ENCODE measurements at regions not wholly inside any gene's neighbourhood (a gene's known extent, or its start where the extent isn't known, plus 50 kb on each side); places are given as distances from the start of the nearest gene placed in this dataset.

DNA sequence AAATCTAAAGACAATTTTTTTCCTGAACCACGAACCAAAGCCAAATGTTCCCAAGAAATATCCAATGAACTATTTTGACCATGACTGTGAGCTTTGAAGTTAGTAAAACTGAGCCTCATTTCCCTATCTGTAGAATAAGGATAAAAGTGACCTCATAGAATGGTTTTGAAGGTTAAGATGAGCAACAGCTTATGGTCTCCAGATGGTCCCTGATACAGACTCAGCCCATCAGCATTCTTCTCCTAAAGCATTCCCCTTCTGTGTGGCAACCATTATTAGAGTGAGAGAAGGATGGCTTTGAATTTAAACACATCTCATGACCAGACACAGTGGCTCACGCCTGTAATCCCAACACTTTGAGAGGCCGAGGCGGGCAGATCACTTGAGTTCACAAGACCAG is 70.1 kb downstream of the COPRS start:
- no peak overlapping the region for H3K27ac ChIP-seq (ENCODE audit: low read depth, low read length)
- no peak for FAIRE-seq

More for the DNA sequence above, 70.1 kb downstream of the COPRS start:
- no peak for DNase-seq (ENCODE audit: low read depth in 1 of 2, low spot score in 2 of 2)
- Histone ChIP-seq H3K23ac (ENCODE audit: insufficient read length) (no peak overlapping the region), H2BK20ac (ENCODE audit: low read length) (no peak overlapping the region), H4K5ac (ENCODE audit: insufficient read length, low read depth, low read length) (no peak overlapping the region), H3K14ac (ENCODE audit: insufficient read length) (no peak overlapping the region), H3K27me3 (replicated peaks in 1 of 4; ENCODE audit: control insufficient read depth in 3 of 4, extremely low read depth in 1 of 4, insufficient read depth in 3 of 4, low read length in 3 of 4) (no peaks in the 10 kb centered on the region), H3K36me3 (ENCODE audit: control insufficient read depth in 2 of 4, insufficient read depth in 4 of 4, low read length in 3 of 4) (no peaks in the 10 kb centered on the region), H3K4me1 (replicated peaks in 1 of 4; ENCODE audit: control insufficient read depth in 3 of 4, insufficient read depth in 4 of 4, low read length in 3 of 4) (no peaks in the 10 kb centered on the region), H2BK120ac (replicated peaks; ENCODE audit: low read depth, low read length) (no peak overlapping the region), H3K4ac (replicated peaks; ENCODE audit: insufficient read length, low read depth, low read length) (no peak overlapping the region), H3K18ac (ENCODE audit: extremely low read depth, low read length) (no peak overlapping the region), H3K23me2 (ENCODE audit: low read depth, low read length) (no peaks in the 10 kb centered on the region), H3K4me3 (ENCODE audit: extremely low read depth in 1 of 4, insufficient read depth in 2 of 4, low read depth in 3 of 4, low read length in 4 of 4) (no peak overlapping the region), H3K79me2 (ENCODE audit: control insufficient read depth in 1 of 2, insufficient read depth in 2 of 2, low read length in 2 of 2) (no peaks in the 10 kb centered on the region), H2BK5ac (ENCODE audit: low read depth, low read length) (no peak overlapping the region), H4K91ac (replicated peaks; ENCODE audit: insufficient read length, low read length) (no peak overlapping the region), H4K20me1 (replicated peaks in 1 of 2; ENCODE audit: control insufficient read depth in 1 of 2, insufficient read depth in 2 of 2, low read length in 2 of 2) (no peaks in the 10 kb centered on the region), H2AFZ (ENCODE audit: low read length) (no peak overlapping the region), H3K9me3 (ENCODE audit: insufficient read depth in 2 of 2, low read depth in 1 of 2, low read length in 1 of 2) (no peaks in the 10 kb centered on the region), H4K8ac (ENCODE audit: extremely low read depth, insufficient read depth, low read length) (no peak overlapping the region), H3K79me1 (ENCODE audit: low read depth, low read length) (no peaks in the 10 kb centered on the region), H3K56ac (replicated peaks; ENCODE audit: insufficient read length, low read depth, low read length) (no peak overlapping the region), H3K9ac (replicated peaks in 1 of 4; ENCODE audit: extremely low read depth in 1 of 4, low read depth in 3 of 4, low read length in 3 of 4) (no peak overlapping the region), H2BK15ac (ENCODE audit: low read length) (no peak overlapping the region), H2AK5ac (ENCODE audit: low read depth, low read length) (no peak overlapping the region), H3K4me2 (ENCODE audit: insufficient read depth in 1 of 2, low read depth in 2 of 2, low read length in 2 of 2) (no peak overlapping the region), H2BK12ac (ENCODE audit: low read depth, low read length) (no peak overlapping the region)
- 92% methylated on average over 4 of the region's 4 CpGs; no CpG with 5 or more reads in 1 of the 2 experiments for WGBS, 2 experiments (ENCODE audit: extremely low coverage in 1 of 2, insufficient coverage in 1 of 2, insufficient read length in 1 of 2, insufficient replicate concordance in 2 of 2, low coverage in 1 of 2, low lambda C conversion rate in 2 of 2, missing lambda C conversion rate in 1 of 2)
- TF ChIP-seq CHD1 (IDR thresholded peaks at IDR 0.05; ENCODE audit: low read depth, low read length) = no peak
- TF ChIP-seq HDAC2 (IDR thresholded peaks at IDR 0.05; ENCODE audit: borderline replicate concordance in 1 of 2, low read depth in 2 of 2, low read length in 2 of 2) = no peak
- no peak for TF ChIP-seq GTF2F1 (IDR thresholded peaks at IDR 0.05; ENCODE audit: borderline replicate concordance, low read depth, low read length)
- POLR2A ChIA-PET (ENCODE audit: partially characterized antibody) = no interaction called here
- CTCF ChIA-PET (ENCODE audit: partially characterized antibody) = interaction anchor here (1.1 to 1.7 kb wide), 2 partner anchors 8 to 9 kb away, joined by 3 read pairs; no protein-coding TSS in a partner anchor

Data from H1 (cell line).